ENCODE measurements at regions not wholly inside any gene's neighbourhood (a gene's known extent, or its start where the extent isn't known, plus 50 kb on each side); places are given as distances from the start of the nearest gene placed in this dataset.
"Not testable (repeated sequence)": the region's sequence is repeated elsewhere in the genome, so short reads cannot be mapped to it uniquely, and the experiment has no call there.

DNA sequence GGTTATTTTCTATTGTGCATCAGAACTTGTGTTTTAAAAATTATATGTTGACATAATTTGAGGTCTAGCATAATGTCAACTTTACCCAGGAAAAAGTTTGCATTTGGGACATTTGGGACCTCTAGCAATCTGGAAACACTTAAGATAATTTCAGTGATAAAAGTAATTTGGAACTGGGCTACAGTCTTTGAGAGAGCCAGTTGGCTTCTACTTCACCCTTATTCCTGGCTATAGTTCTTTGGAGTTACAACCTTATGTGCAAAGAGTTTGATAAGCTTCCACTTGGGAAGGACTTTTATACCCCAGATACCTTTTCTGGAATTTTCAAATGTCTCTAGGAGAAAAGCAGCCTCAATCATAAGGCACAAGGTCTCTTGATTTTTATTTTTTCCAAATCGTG is 139.3 kb downstream of the ARRDC3 start:
- DNase-seq (ENCODE audit: low read depth in 2 of 2, low spot score in 1 of 2) = no peak

DNA sequence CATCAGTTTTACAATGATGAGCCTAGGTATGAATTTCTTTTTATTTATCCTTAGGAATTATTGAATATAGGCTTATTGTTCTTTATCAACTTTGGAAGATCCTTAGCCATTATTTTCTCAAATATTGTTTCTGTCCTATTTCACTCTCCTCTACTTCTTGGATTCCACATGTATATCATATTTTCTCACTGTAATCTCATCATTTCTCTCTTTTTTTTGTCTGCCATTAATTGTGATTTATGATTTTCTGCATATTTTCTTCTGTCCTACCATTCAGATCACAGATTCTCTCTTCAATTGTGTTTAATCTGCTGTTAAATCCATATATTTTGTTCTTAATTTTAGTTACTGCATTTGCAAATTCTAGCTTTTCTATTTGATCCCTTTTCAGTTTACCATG is 139.8 kb downstream of the ARRDC3 start:
- DNase-seq (ENCODE audit: low read depth in 2 of 2, low spot score in 1 of 2) = no peak

- DNase-seq (ENCODE audit: low read depth in 2 of 2, low spot score in 1 of 2) = not testable (repeated sequence)
Observed at GRCh38 chr5:91241460-91241859, 141.7 kb downstream of the ARRDC3 start.

DNA sequence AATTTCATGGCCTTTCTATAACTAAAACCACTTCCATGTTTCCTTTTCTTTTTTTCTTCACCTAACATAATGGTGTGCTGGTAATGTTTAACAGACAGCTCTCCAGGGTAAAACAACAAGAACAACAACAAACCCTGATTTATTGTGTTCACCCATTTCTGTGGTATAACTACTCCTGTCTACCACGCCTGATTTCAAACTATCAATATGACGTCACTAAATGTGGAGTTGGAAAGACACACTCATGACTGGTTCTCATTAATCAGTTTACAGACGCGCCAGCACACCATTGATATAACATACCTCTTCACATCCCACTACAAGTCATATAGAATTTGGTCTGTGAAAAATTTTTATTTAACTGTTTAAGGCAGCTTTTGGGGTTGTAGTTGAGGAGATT is 142.9 kb downstream of the ARRDC3 start:
- DNase-seq (ENCODE audit: low read depth in 2 of 2, low spot score in 1 of 2) = no peak

- no peak for DNase-seq (ENCODE audit: low read depth in 2 of 2, low spot score in 1 of 2)
Observed at GRCh38 chr5:91235271-91235694, 147.8 kb downstream of the ARRDC3 start.

GRCh38 chr5:91232523-91232922 is 150.6 kb downstream of the ARRDC3 start:
- DNase-seq (ENCODE audit: low read depth in 2 of 2, low spot score in 1 of 2) = no peak

DNA sequence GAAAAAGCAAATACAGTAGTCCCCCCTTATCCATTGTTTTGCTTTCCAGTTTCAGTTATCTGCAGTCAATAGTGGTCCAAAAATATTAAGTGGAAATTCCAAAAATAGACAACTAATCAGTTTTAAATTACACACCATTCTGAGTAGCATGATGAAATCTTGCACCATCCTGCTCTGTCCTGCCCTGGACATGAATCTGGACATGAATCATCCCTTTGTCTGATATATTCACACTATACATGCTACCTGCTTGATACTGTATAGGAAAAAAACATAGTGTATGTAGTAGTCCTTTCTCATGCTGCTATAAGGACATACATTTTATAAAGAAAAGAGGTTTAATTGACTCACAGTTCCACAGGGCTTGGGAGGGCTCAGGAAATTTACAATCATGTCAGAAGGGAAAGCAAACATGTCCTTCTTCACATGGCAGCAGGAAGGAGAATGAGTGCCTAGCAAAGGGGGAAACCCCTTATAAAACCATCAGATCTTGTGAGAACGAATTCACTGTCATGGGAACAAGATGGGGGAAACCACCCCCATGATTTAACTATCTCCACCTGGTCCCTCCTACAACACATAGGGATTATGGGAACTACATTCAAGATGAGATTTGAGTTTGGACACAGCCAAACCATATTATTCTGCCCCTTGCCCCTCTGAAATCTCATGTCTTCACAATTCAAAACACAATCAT is 153.9 kb downstream of the ARRDC3 start:
- no peak for DNase-seq (ENCODE audit: low read depth in 2 of 2, low spot score in 1 of 2)

GRCh38 chr5:91228188-91228587 is 154.9 kb downstream of the ARRDC3 start:
- no peak for DNase-seq (ENCODE audit: low read depth in 2 of 2, low spot score in 1 of 2)

GRCh38 chr5:91225848-91226686 is 157.1 kb downstream of the ARRDC3 start:
- DNase-seq (ENCODE audit: low read depth in 2 of 2, low spot score in 1 of 2) = peak; percentile 16 to 43

- no peak for DNase-seq (ENCODE audit: low read depth in 2 of 2, low spot score in 1 of 2)
Observed at GRCh38 chr5:91224969-91225368, 158.1 kb downstream of the ARRDC3 start.

DNA sequence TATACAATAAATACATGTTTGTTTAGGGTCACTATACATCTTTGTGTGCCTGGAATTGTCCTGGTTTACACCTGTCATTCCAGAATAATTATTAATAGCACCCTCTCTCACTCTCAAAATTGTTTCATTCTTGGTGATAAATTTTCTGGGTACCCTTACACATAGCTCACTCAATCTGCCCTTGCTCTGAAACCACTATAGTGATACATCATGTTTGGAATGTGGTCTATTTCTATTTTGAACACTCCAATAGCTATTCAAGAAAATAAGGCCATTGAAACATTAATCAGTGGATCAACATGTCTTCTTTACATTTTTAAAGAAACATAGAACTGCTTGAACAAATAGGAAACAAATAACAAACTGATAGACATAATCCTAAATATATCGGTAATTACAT is 158.7 kb downstream of the ARRDC3 start:
- no peak for DNase-seq (ENCODE audit: low read depth in 2 of 2, low spot score in 1 of 2)

DNA sequence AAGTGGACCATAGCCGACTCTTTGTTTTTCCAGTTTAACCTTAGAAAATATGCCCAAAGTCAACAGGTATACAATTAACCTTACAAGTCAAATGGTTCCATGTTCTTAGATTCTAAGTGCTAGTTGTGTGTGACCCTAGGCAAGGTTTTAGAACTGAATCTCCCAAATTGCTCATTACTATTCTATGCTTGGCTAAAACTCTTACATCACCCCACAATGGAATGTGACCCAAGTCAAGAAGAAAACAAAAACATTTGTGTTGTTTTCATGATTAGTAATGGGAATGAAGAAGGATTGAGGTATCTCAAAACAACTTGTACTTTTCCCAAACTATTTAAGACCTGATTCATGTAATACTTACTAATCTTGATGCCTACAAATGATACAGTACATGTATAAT is 159.2 kb downstream of the ARRDC3 start:
- DNase-seq (ENCODE audit: low read depth in 2 of 2, low spot score in 1 of 2) = no peak

DNA sequence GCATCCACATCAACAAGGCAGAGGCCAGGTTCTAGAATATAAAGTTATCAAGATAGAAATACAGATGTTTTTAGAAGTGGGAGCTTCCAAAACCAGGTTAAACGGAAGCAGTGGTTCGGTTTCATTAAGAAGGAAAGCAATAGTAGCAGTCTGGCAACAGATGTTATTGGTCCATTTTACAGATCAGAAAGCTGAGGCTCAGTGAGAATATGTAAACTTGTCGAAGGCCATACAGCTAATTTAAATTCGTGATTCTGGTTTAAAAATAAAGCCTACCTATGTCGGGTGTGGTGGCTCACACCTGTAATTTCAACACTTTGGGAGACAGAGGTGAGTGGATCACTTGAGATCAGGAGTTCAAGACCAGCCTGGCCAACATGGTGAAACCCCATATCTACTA is 160.6 kb downstream of the ARRDC3 start:
- no peak for DNase-seq (ENCODE audit: low read depth in 2 of 2, low spot score in 1 of 2)

- DNase-seq (ENCODE audit: low read depth in 2 of 2, low spot score in 1 of 2) = no peak
Observed at GRCh38 chr5:91221917-91222316, 161.2 kb downstream of the ARRDC3 start.

DNA sequence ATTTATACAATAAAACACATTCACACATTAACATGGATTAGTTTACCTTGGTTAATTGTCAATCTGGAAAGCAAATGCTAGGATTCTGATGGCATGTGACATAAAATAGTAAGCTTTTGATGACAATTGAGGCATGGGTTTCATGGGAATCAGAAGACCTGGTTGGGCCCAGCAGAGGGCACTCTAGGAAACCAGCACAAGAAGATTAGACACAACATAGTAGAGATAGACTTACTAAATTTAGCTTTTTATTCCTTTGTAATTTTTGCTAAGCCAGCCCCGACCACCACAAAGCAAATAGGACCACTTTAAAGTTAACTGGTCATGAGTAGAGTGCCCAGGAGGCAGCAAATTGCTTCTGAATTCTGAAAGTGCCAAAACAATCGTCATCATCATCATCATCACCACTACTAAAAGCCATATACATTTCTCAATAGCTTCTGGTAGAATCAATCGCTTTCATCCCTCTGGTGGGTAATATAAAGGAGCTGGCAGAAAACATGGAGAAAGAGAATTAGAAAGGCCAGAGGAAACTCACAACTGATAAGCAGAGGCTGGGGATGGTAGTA is 163.2 kb downstream of the ARRDC3 start:
- DNase-seq (ENCODE audit: low read depth in 2 of 2, low spot score in 1 of 2) = no peak

DNA sequence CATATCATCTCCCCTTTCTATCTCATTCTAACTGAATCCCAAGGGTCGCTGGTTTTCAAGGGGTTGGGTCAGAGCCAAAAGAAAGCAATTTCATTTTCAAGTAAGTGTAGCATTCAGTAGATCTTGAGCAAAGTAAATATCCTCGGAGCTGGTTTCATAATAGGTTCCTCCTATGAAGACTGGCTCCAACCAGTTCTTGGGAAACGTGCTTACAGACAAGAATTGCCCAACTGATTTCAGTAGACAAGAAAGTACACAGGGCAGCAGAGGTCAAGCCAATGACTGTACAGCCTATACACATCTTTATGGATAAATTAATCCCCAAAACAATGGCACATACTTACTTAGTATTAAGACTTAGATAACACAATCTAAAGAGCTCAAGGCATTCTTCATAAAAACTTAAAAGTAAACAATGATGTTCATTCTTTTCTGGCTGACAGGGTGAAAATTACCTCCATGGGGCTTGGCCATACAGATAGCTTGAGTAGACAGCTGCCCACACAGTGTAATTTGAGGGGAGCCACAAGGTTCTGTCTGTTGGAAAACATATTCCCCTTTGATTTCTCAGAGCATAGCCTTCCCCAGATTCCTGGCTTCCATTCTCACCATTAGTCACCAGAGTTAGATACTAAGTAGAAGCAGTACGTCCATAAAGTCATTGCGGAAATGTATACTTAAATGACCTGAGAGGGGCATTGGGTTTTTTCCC is 163.9 kb downstream of the ARRDC3 start:
- DNase-seq (ENCODE audit: low read depth in 2 of 2, low spot score in 1 of 2) = no peak

DNA sequence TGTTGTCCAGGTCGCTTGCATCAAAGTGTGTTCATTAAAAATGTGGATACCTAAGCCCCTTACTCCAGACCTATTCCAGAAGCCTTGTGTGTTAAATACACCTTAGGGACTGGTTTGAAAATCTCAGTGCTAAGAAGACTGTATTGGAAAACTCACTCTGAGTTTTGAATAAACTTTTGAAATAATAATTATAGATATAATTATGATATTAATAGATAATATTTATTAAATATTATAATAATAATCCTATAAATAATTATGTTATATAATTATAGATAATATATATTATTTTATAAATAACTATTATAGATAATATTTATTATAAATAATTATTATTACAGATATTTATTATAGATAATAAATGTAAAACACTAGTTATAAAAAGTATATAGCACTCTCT is 165.3 kb downstream of the ARRDC3 start:
- no peak for DNase-seq (ENCODE audit: low read depth in 2 of 2, low spot score in 1 of 2)

- no peak for DNase-seq (ENCODE audit: low read depth in 2 of 2, low spot score in 1 of 2)
Observed at GRCh38 chr5:91214571-91214970, 168.5 kb downstream of the ARRDC3 start.

All from stimulated activated CD8-positive, alpha-beta memory T cell treated with anti-CD3 and anti-CD28 coated beads, Interleukin-4, amount 100 ng/mL, for 1 hour (primary cell).